Fibroblast of skin of left quadriceps (primary cell): ENCODE measurements at regions not wholly inside any gene's neighbourhood (a gene's known extent, or its start where the extent isn't known, plus 50 kb on each side); places are given as distances from the start of the nearest gene placed in this dataset.
A peak's percentile ranks its signal among the peaks of the same experiment; 100 is the strongest.

Experiments used
- DNase-seq, 2 experiments: peaks; one replicate each; pipeline ENCODE4 v3.0.0-alpha.2; 2013; ENCODE audit warnings: low read depth in 2 of 2

GRCh38 chr2:181242262-181242661, 214.9 kb upstream of the ITGA4 start:
- DNase-seq = no peak

- DNase-seq = no peak
Observed at GRCh38 chr2:181243319-181243718, 213.9 kb upstream of the ITGA4 start.

GRCh38 chr2:181250691-181251090, 206.5 kb upstream of the ITGA4 start:
- DNase-seq = no peak

- DNase-seq = no peak
Observed at GRCh38 chr2:181252262-181253148, 204.7 kb upstream of the ITGA4 start.

GRCh38 chr2:181253438-181253837, 203.7 kb upstream of the ITGA4 start:
- no peak for DNase-seq

GRCh38 chr2:181255651-181256050, 201.5 kb upstream of the ITGA4 start:
- no peak for DNase-seq

- peak; percentile 90 to 92 for DNase-seq
Observed at GRCh38 chr2:181258720-181259119, 198.5 kb upstream of the ITGA4 start.

- no peak for DNase-seq
Observed at GRCh38 chr2:181262782-181263181, 194.4 kb upstream of the ITGA4 start.

- no peak for DNase-seq
Observed at GRCh38 chr2:181264001-181264400, 193.2 kb upstream of the ITGA4 start.

- peak in 1 of 2 experiments; percentile 23 for DNase-seq
Observed at GRCh38 chr2:181264441-181264840, 192.7 kb upstream of the ITGA4 start.

- no peak for DNase-seq
Observed at GRCh38 chr2:181266614-181267013, 190.6 kb upstream of the ITGA4 start.

GRCh38 chr2:181268174-181268867, 188.9 kb upstream of the ITGA4 start:
- DNase-seq = no peak

- DNase-seq = peak in 1 of 2 experiments; percentile 15
Observed at GRCh38 chr2:181273986-181274385, 183.2 kb upstream of the ITGA4 start.

GRCh38 chr2:181275643-181276070, 181.5 kb upstream of the ITGA4 start:
- DNase-seq = no peak

GRCh38 chr2:181281206-181281832, 175.9 kb upstream of the ITGA4 start:
- DNase-seq = no peak

GRCh38 chr2:181285116-181285515, 172.1 kb upstream of the ITGA4 start:
- DNase-seq = no peak

- no peak for DNase-seq
Observed at GRCh38 chr2:181289698-181290097, 167.5 kb upstream of the ITGA4 start.

GRCh38 chr2:181290182-181290581, 167.0 kb upstream of the ITGA4 start:
- no peak for DNase-seq

- DNase-seq = no peak
Observed at GRCh38 chr2:181294979-181295378, 162.2 kb upstream of the ITGA4 start.

GRCh38 chr2:181300600-181301291, 156.4 kb upstream of the ITGA4 start:
- DNase-seq = no peak

- DNase-seq = no peak
Observed at GRCh38 chr2:181304011-181304844, 153.0 kb upstream of the ITGA4 start.
